Fibroblast of lung (primary cell): ENCODE measurements at regions not wholly inside any gene's neighbourhood (a gene's known extent, or its start where the extent isn't known, plus 50 kb on each side); places are given as distances from the start of the nearest gene placed in this dataset.

ENCODE experiments used
- EZH2 ChIP-seq: IDR thresholded peaks from 2 replicates; pipeline ENCODE4 v1.5.1; 2012; ENCODE audit warnings: low read length, control low read depth, mild to moderate bottlenecking; ENCODE audit errors: missing control alignments
- TF ChIP-seq, protein P1 (sequence below), 2 donors: IDR thresholded peaks in 1 of 2; conservative IDR thresholded peaks in 1 of 2; 1 replicate in 1 of 2; 2 replicates in 1 of 2; pipeline ENCODE4 v1.5.1; 2011 to 2012; ENCODE audit warnings: low read length in 2 of 2, control low read depth in 1 of 2, inconsistent platforms in 1 of 2, low read depth in 1 of 2, mild to moderate bottlenecking in 1 of 2

- TF ChIP-seq EZH2, result no peak
- TF ChIP-seq, protein P1, sequence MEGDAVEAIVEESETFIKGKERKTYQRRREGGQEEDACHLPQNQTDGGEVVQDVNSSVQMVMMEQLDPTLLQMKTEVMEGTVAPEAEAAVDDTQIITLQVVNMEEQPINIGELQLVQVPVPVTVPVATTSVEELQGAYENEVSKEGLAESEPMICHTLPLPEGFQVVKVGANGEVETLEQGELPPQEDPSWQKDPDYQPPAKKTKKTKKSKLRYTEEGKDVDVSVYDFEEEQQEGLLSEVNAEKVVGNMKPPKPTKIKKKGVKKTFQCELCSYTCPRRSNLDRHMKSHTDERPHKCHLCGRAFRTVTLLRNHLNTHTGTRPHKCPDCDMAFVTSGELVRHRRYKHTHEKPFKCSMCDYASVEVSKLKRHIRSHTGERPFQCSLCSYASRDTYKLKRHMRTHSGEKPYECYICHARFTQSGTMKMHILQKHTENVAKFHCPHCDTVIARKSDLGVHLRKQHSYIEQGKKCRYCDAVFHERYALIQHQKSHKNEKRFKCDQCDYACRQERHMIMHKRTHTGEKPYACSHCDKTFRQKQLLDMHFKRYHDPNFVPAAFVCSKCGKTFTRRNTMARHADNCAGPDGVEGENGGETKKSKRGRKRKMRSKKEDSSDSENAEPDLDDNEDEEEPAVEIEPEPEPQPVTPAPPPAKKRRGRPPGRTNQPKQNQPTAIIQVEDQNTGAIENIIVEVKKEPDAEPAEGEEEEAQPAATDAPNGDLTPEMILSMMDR (conservative IDR thresholded peaks at IDR 0.05 in 1 of 2, IDR thresholded peaks at IDR 0.05 in 1 of 2; ENCODE audit: low read depth in 1 of 2, low read length in 2 of 2), result no peak
Observed at GRCh38 chr19:46951171-46951986, 68.3 kb upstream of the NPAS1 start.
